GM23338 (cell line): ENCODE measurements at regions not wholly inside any gene's neighbourhood (a gene's known extent, or its start where the extent isn't known, plus 50 kb on each side); places are given as distances from the start of the nearest gene placed in this dataset.

Experiments
- ATAC-seq: fragments of 200-7000 bp; cut with Tn5 transposase; 3 replicates; pipeline ENCODE4 v1.9.1; 2020
- DNase-seq: peaks from one replicate; pipeline ENCODE4 v3.0.0-alpha.2; 2015; ENCODE audit warnings: low spot score
- H2AFZ ChIP-seq: fragments of 200-600 bp; sonication (generic); 2 replicates; pipeline ENCODE4 v1.8.0; 2016; ENCODE audit warnings: antibody characterized with exemption, mild to moderate bottlenecking, moderate library complexity
- H3F3A ChIP-seq: fragments of 200-600 bp; sonication (generic); replicated peaks from 2 replicates; pipeline ENCODE4 v1.8.0; 2017; ENCODE audit warnings: antibody characterized with exemption, mixed run types, low read depth
- H3K27ac ChIP-seq: fragments of 200-600 bp; sonication (generic); 2 replicates; pipeline ENCODE4 v1.6.1; 2016; ENCODE audit warnings: low read depth
- H3K27me3 ChIP-seq: fragments of 200-600 bp; sonication (generic); 2 replicates; pipeline ENCODE4 v1.8.0; 2016; ENCODE audit warnings: mild to moderate bottlenecking, mixed run types, moderate library complexity; ENCODE audit not compliant: insufficient read depth
- H3K36me3 ChIP-seq: fragments of 200-600 bp; sonication (generic); 2 replicates; pipeline ENCODE4 v1.8.0; 2016; ENCODE audit warnings: mild to moderate bottlenecking; ENCODE audit not compliant: insufficient read depth
- H3K4me1 ChIP-seq: fragments of 200-600 bp; sonication (generic); 2 replicates; pipeline ENCODE4 v1.8.0; 2016; ENCODE audit warnings: mild to moderate bottlenecking, moderate library complexity; ENCODE audit not compliant: insufficient read depth
- H3K4me2 ChIP-seq: fragments of 200-600 bp; sonication (generic); 2 replicates; pipeline ENCODE4 v1.7.1; 2017; ENCODE audit warnings: mixed run types
- H3K4me3 ChIP-seq: fragments of 200-600 bp; sonication (generic); 2 replicates; pipeline ENCODE4 v1.6.1; 2016; ENCODE audit warnings: mixed run types
- H3K79me2 ChIP-seq: fragments of 200-600 bp; sonication (generic); replicated peaks from 2 replicates; pipeline ENCODE4 v1.8.0; 2017; ENCODE audit warnings: mild to moderate bottlenecking; ENCODE audit not compliant: insufficient read depth
- H3K9me2 ChIP-seq: fragments of 200-600 bp; sonication (generic); 2 replicates; pipeline ENCODE4 v1.8.0; 2017; ENCODE audit not compliant: insufficient read depth
- H4K20me1 ChIP-seq: fragments of 200-600 bp; sonication (generic); replicated peaks from 2 replicates; pipeline ENCODE4 v1.8.0; 2017; ENCODE audit warnings: mild to moderate bottlenecking; ENCODE audit not compliant: insufficient read depth
- H3K27ac Mint-ChIP-seq: 2 replicates; pipeline ENCODE4 v1.8.0; 2020; ENCODE audit warnings: inconsistent platforms, mild to moderate bottlenecking, moderate library complexity, mixed read lengths
- H3K27me3 Mint-ChIP-seq: 3 replicates; pipeline ENCODE4 v1.8.0; 2022; ENCODE audit warnings: low read depth, mild to moderate bottlenecking, moderate library complexity, mixed read lengths, inconsistent platforms; ENCODE audit not compliant: insufficient read depth, poor library complexity
- H3K36me3 Mint-ChIP-seq: 3 replicates; pipeline ENCODE4 v1.8.0; 2021; ENCODE audit warnings: low read depth, mild to moderate bottlenecking, inconsistent platforms, moderate library complexity, mixed read lengths
- H3K4me1 Mint-ChIP-seq: 3 replicates; pipeline ENCODE4 v1.8.0; 2020; ENCODE audit warnings: mild to moderate bottlenecking, inconsistent platforms, mixed read lengths
- H3K4me3 Mint-ChIP-seq: 3 replicates; pipeline ENCODE4 v1.8.0; 2021; ENCODE audit warnings: moderate library complexity, mild to moderate bottlenecking, inconsistent platforms, mixed read lengths
- H3K9me3 Mint-ChIP-seq: 3 replicates; pipeline ENCODE4 v1.8.0; 2020; ENCODE audit warnings: moderate library complexity, mild to moderate bottlenecking, inconsistent platforms, mixed read lengths
- EZH2 ChIP-seq: fragments of 200-600 bp; sonication (generic); IDR thresholded peaks from one replicate; pipeline ENCODE4 v1.8.0; 2017; ENCODE audit warnings: antibody characterized with exemption, mild to moderate bottlenecking, low read depth; ENCODE audit not compliant: unreplicated experiment
- EZH2phosphoT487 ChIP-seq: fragments of 200-600 bp; sonication (generic); IDR thresholded peaks from one replicate; pipeline ENCODE4 v1.8.1; 2018; ENCODE audit warnings: antibody characterized with exemption; ENCODE audit not compliant: unreplicated experiment
- JUNB ChIP-seq: IDR thresholded peaks from one replicate; pipeline ENCODE4 v1.6.1; 2016; ENCODE audit warnings: antibody characterized with exemption; ENCODE audit not compliant: unreplicated experiment
- POLR2AphosphoS5 ChIP-seq: IDR thresholded peaks from 2 replicates; pipeline ENCODE4 v1.6.1; 2016; ENCODE audit warnings: antibody characterized with exemption, low read depth
- REST ChIP-seq: IDR thresholded peaks from one replicate; pipeline ENCODE4 v1.6.1; 2018; ENCODE audit warnings: antibody characterized with exemption; ENCODE audit not compliant: unreplicated experiment
- STAT1 ChIP-seq: IDR thresholded peaks from one replicate; pipeline ENCODE4 v1.6.1; 2016; ENCODE audit warnings: antibody characterized with exemption; ENCODE audit not compliant: unreplicated experiment
- ZNF114 ChIP-seq: fragments of 250-450 bp; sonication (Bioruptor Pico); IDR thresholded peaks from 2 replicates; pipeline ENCODE4 v1.5.0; 2020; ENCODE audit warnings: mild to moderate bottlenecking, moderate library complexity

- TF ChIP-seq REST: no peak
- no peak for TF ChIP-seq ZNF114 (CRISPR knock-in tag)
- no peak for TF ChIP-seq POLR2AphosphoS5
Observed at GRCh38 chr2:66327066-66327740, 107.7 kb upstream of the MEIS1 start (continued).

DNA sequence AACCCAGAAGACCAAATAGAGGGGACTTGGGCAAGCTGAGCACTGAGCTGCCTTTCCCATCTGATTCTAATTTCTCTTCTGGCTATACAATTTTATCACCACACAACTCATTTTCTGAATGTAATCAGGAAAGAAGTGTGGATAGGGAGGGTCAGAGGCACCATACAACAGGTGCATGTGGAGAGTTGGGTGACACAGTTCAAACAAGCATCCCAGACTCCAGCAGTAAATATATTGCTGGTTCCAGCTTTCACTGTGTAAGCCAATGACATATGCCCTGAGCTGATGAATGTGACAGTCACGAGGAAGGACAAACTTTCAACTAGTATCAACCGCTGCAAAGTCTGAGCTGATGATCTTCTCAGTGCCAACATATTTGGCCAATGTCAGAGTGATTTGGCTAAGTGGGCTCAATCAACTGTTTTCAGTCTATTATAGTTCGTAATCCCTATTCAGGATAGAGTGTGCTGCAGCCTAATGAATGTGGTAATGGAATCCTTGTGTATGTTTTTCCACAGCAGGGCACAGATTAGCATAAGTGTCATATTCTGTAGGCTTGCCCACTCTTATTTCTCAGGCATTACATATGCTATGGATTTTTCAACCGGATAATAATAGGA, 109.9 kb upstream of the MEIS1 start:
- H3K4me1 Mint-ChIP-seq: peaks cover 44% of the 10 kb centered on the region
- H3K4me1 ChIP-seq: peaks cover 11% of the 10 kb centered on the region
- no peaks in the 10 kb centered on the region for H3F3A ChIP-seq
- H3K4me2 ChIP-seq: no peak overlapping the region
- peaks cover 3% of the 10 kb centered on the region for H3K27me3 Mint-ChIP-seq
- TF ChIP-seq EZH2phosphoT487 (no peak), JUNB (no peak), STAT1 (no peak), REST (no peak), EZH2 (no peak)
- H3K9me3 Mint-ChIP-seq: no peaks in the 10 kb centered on the region
- H3K36me3 ChIP-seq: no peaks in the 10 kb centered on the region
- H3K36me3 Mint-ChIP-seq: no peaks in the 10 kb centered on the region; the same call in 2 of the 3 replicates
- H2AFZ ChIP-seq: no peak overlapping the region
- no peaks in the 10 kb centered on the region for H3K9me2 ChIP-seq
- H3K79me2 ChIP-seq: no peaks in the 10 kb centered on the region
- H3K27me3 ChIP-seq: no peaks in the 10 kb centered on the region
- no peaks in the 10 kb centered on the region for H4K20me1 ChIP-seq
- no peak overlapping the region for H3K27ac Mint-ChIP-seq
- H3K27ac ChIP-seq: no peak overlapping the region
- no peak overlapping the region for H3K4me3 ChIP-seq
- DNase-seq (no peak), ATAC-seq (no peak)
- H3K4me3 Mint-ChIP-seq: no peak overlapping the region
